22Rv1 (cell line): ENCODE measurements at regions not wholly inside any gene's neighbourhood (a gene's known extent, or its start where the extent isn't known, plus 50 kb on each side); places are given as distances from the start of the nearest gene placed in this dataset.

ENCODE experiments used
- CTCF ChIP-seq: fragments of 450-650 bp; IDR thresholded peaks from 2 replicates; pipeline ENCODE4 v1.5.1; 2017; ENCODE audit warnings: mild to moderate bottlenecking
- ZFX ChIP-seq: fragments of 450-650 bp; IDR thresholded peaks from 2 replicates; pipeline ENCODE4 v1.6.1; 2017; ENCODE audit warnings: antibody characterized with exemption, borderline replicate concordance

- TF ChIP-seq CTCF = no peak
- TF ChIP-seq ZFX = no peak
Observed at GRCh38 chr6:14787250-14787649, 458.6 kb upstream of the JARID2 start.
